ENCODE measurements at regions not wholly inside any gene's neighbourhood (a gene's known extent, or its start where the extent isn't known, plus 50 kb on each side); places are given as distances from the start of the nearest gene placed in this dataset.

- no peak for TF ChIP-seq CTCF (IDR thresholded peaks at IDR 0.05; ENCODE audit: control insufficient read depth, extremely low read depth, insufficient read depth)
- no peak overlapping the region for H3K4me3 ChIP-seq (ENCODE audit: low read depth, low read length)
- DNase-seq (ENCODE audit: low read depth), result no peak
Observed at GRCh38 chr5:61737301-61737963, 405.4 kb downstream of the ZSWIM6 start.

GRCh38 chr5:61737964-61738340, 405.9 kb downstream of the ZSWIM6 start:
- no peak overlapping the region for H3K4me3 ChIP-seq (ENCODE audit: low read depth, low read length)
- no peak for TF ChIP-seq CTCF (IDR thresholded peaks at IDR 0.05; ENCODE audit: control insufficient read depth, extremely low read depth, insufficient read depth)
- DNase-seq (ENCODE audit: low read depth), result no peak

- no peak for DNase-seq (ENCODE audit: low read depth)
- H3K4me3 ChIP-seq (ENCODE audit: low read depth, low read length), result no peak overlapping the region
- no peak for TF ChIP-seq CTCF (IDR thresholded peaks at IDR 0.05; ENCODE audit: control insufficient read depth, extremely low read depth, insufficient read depth)
Observed at GRCh38 chr5:61738446-61738845, 406.4 kb downstream of the ZSWIM6 start.

- no peak for TF ChIP-seq CTCF (IDR thresholded peaks at IDR 0.05; ENCODE audit: control insufficient read depth, extremely low read depth, insufficient read depth)
- no peak overlapping the region for H3K4me3 ChIP-seq (ENCODE audit: low read depth, low read length)
- DNase-seq (ENCODE audit: low read depth), result peak; percentile 35
Observed at GRCh38 chr5:61744690-61745619, 412.9 kb downstream of the ZSWIM6 start.

- DNase-seq (ENCODE audit: low read depth), result no peak
- H3K4me3 ChIP-seq (ENCODE audit: low read depth, low read length), result no peak overlapping the region
Observed at GRCh38 chr5:61746831-61747575, 414.9 kb downstream of the ZSWIM6 start.

GRCh38 chr5:61748121-61748520, 416.1 kb downstream of the ZSWIM6 start:
- DNase-seq (ENCODE audit: low read depth), result no peak
- H3K4me3 ChIP-seq (ENCODE audit: low read depth, low read length), result no peak overlapping the region
- TF ChIP-seq CTCF (IDR thresholded peaks at IDR 0.05; ENCODE audit: control insufficient read depth, extremely low read depth, insufficient read depth), result no peak

More at GRCh38 chr5:61746831-61747575, 414.9 kb downstream of the ZSWIM6 start:
- TF ChIP-seq CTCF (IDR thresholded peaks at IDR 0.05; ENCODE audit: control insufficient read depth, extremely low read depth, insufficient read depth), result no peak

Measured in LNCaP clone FGC (cell line).